Ovary (tissue), 3 donors: ENCODE measurements at regions not wholly inside any gene's neighbourhood (a gene's known extent, or its start where the extent isn't known, plus 50 kb on each side); places are given as distances from the start of the nearest gene placed in this dataset.

Source experiments
- POLR2A ChIP-seq: fragments of 450-650 bp; IDR thresholded peaks from one replicate; pipeline ENCODE4 v1.6.1; 2017; ENCODE audit warnings: antibody characterized with exemption, mild to moderate bottlenecking, moderate library complexity
- TF ChIP-seq, protein P1 (sequence below), 3 donors: fragments of 450-650 bp in 2 of 3; fragments of 200-600 bp in 1 of 3; IDR thresholded peaks; one replicate each; pipeline versions ENCODE4 v1.5.1 to v1.8.0; 2016 to 2022; ENCODE audit warnings: antibody characterized with exemption in 3 of 3, mild to moderate bottlenecking in 1 of 3
- donor health status: DM: no; HTN: no; CAD: no.

DNA sequence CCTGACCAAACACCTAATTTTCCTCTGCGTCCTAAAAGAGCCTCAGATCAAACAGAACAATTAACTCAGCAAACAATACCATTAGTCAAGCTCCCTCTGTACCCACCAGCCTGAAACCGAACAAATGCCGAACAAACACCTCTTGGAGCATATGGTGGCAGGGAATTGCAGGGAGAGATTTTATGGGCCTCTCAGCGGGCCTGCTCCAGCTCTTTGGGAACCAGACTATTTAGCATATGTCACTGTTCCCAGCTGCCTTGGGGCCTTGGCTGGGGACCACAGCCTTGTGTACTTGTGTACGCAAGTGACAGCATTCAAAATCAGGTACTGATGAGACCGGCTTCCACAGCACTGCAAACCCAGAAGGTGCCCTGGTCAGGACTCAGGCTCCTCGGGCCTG, 388.8 kb upstream of the PPP2R3A start:
- TF ChIP-seq POLR2A, result no peak
- TF ChIP-seq, protein P1, sequence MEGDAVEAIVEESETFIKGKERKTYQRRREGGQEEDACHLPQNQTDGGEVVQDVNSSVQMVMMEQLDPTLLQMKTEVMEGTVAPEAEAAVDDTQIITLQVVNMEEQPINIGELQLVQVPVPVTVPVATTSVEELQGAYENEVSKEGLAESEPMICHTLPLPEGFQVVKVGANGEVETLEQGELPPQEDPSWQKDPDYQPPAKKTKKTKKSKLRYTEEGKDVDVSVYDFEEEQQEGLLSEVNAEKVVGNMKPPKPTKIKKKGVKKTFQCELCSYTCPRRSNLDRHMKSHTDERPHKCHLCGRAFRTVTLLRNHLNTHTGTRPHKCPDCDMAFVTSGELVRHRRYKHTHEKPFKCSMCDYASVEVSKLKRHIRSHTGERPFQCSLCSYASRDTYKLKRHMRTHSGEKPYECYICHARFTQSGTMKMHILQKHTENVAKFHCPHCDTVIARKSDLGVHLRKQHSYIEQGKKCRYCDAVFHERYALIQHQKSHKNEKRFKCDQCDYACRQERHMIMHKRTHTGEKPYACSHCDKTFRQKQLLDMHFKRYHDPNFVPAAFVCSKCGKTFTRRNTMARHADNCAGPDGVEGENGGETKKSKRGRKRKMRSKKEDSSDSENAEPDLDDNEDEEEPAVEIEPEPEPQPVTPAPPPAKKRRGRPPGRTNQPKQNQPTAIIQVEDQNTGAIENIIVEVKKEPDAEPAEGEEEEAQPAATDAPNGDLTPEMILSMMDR (IDR thresholded peaks at IDR 0.05), result no peak
